ENCODE measurements at regions not wholly inside any gene's neighbourhood (a gene's known extent, or its start where the extent isn't known, plus 50 kb on each side); places are given as distances from the start of the nearest gene placed in this dataset.

DNA sequence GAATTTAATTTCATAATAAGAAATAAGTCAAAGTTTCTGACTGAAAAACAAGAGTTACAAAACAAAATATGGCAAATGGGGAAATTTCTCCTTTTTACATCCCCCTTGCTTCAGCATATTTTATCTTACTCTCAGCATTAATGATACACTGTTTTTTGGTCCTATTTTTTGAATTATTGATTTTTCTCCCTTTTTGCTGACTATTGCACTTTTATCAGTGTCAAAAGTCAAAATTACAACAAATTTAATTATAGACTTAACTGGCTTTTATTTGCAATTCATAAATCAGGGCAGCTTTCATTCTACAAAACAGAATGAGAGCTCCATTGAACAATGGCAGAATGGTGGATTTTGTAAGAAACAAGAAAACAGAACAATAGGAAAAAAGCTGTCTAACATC, 901.9 kb downstream of the FAT4 start:
- DNase-seq, result no peak

DNA sequence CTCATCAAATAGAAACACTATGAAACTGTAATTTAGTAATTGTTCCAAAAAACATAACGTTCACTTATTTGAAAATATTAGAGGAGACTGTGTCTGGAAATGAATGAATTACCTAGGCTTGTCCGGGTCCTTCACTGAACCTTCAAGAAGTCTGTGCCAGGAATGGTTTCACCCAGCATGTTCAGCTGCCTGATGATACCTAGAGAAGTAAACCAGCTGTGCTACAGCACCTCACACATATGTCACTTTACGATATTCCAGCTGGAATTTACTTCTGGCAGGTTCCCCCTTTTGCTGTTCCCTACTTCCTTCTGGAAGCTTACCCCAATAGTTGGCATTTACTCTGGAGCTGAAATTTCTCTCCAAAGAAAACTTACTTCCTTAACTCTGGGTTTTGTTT, 906.5 kb downstream of the FAT4 start:
- DNase-seq, result no peak

DNA sequence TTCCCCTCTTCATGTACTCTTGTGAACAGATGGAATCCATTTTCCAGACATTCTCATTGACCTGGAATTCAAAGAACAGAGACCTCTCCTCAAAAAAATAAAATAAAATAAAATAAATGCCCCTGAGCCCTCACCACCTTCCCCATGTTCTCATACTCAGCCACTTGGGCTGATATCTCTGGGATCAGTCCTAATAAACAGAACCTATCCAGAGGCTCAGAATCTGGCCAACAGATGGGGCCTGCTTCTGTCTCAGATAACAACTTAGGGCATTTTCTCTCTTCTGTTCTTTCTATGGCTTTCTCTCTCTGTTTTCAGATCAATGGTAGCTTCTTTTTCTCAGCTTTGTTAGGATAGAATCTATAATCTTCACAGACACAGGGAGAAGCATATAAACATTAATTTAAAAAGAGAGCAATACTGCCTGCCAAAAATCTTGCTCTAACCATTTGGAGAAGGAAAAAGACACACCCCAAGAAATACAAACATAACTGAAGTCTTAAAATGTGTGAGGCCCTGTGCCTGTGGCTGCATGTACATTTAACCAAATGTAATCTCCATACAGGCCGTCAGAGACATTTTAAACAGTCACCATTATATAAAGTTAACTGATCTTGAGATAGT, 907.1 kb downstream of the FAT4 start:
- no peak for DNase-seq

DNA sequence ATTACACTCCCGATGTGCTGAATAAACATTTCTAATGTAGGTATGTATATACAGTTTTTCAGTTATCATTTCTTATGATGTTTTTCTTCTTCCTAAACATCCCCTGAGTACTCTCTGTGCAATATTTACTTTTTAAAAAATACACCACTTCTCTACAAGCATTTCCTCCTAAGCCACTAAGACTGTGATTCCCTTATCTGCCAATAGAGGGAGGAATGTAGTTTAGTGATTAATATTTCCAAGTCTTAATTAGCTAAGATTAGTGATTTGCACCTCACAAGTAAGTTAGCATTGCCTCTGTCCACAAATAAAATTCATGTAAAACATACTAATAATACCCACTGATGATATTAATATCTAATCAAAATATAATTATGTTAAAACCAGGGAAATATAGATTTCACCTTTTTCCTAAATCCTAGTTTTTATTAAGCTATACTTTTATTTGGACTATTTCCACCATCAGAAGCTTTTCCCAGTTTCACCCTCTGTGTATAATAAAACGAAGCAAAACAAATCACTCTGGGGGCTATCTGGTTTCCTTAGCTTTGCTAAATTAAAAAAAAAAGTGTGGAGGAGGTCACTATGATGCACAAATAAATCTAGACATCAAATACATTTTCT, 909.1 kb downstream of the FAT4 start:
- no peak for DNase-seq

- DNase-seq, result no peak
Observed at GRCh38 chr4:126227428-126227827, 912.7 kb downstream of the FAT4 start.

GRCh38 chr4:126230269-126230668, 915.5 kb downstream of the FAT4 start:
- no peak for DNase-seq

- no peak for DNase-seq
Observed at GRCh38 chr4:126233483-126233882, 918.7 kb downstream of the FAT4 start.

DNA sequence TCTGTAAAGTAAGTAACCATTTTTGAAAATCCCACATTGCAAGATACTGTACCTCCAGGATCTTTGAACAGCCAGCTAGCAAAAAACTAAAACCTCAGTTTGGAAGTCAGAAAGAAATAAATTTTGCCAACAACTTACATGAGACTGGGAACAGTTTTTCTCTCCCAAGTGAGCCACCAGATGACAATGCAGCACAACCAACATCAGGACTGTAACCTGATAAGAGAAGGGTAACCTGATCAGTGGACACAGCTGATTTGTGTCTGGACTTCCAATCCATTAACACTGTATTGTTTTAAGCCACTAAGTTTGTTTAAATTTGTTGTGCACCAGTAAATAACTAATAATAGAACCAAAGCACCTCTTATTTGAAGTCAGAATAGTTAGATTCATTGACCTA, 923.3 kb downstream of the FAT4 start:
- no peak for DNase-seq

DNA sequence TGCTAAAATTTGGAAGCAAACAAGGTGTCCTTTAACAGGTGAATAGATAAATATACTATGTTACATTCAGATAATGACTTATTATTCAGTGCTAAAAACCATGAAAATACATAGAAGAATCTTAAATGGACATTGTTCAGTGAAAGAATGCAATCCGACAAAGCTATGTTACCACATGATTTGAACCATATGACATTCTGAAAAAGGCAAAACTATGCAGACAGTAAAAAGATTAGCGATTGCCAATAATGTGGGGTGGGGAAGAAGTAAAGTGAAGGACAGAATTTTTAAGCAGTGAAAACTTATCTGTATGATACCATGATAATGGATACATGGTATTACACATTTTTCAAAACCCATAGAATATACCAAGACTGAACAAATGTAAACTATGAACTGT, 926.9 kb downstream of the FAT4 start:
- no peak for DNase-seq

- no peak for DNase-seq
Observed at GRCh38 chr4:126242679-126243390, 928.1 kb downstream of the FAT4 start.

DNA sequence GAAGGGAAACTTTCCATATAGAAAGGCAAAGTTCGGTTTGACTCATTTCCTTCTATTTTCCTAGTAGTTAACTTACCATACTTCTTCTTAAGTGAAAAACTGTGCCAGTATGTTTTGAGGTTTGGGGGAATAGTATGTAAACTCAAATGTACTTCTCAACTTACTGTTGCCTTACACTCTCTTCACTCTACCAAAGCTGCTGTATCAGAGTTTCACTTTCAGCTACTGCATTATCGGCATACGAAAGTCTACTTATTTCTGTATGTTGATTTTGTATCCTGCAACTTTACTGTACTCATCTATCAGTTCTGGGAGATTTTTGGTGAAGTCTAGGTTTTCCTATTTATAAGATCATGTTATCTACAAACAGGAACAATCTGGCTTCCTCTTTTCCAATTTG, 932.7 kb downstream of the FAT4 start:
- DNase-seq, result no peak

- DNase-seq, result no peak
Observed at GRCh38 chr4:126250006-126250405, 935.3 kb downstream of the FAT4 start.

GRCh38 chr4:126251169-126251568, 936.4 kb downstream of the FAT4 start:
- DNase-seq, result no peak

DNA sequence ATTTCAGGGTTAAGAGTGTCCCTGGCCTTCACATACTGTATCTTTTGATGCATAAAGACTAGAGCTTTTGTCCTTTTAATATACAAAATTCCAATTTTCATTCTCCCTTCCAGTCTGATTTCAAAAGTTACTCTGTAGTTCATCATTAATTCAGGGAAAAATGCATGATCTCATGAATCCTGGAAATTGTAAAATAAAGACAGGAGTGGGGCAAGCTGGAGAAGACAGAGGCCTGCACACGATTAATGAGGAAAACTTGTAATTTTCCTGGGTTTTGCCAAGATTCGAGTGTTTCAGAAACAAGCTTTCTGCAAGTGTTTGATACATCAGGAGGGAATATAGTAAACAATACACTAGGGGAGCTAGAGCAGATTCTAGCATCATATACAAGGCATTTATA, 947.9 kb downstream of the FAT4 start:
- DNase-seq, result no peak

DNA sequence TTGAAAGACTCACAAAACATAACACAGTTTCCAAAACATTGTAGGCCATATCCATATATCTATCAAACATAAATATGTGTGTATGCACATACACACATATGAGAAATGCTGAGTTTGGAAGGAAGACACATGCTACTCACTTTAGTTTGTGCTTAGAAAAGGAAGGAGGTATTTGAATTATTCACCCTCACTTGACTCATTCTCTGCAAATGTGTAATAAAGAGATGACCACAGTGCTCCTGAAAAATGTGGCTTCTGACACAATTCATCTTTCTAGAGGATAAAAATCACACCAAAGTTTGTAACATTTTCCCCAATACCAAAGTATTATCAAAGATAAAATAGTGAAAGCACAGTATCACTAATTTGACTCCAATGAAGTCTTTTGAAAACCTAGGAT, 950.1 kb downstream of the FAT4 start:
- no peak for DNase-seq

GRCh38 chr4:126265888-126266287, 951.1 kb downstream of the FAT4 start:
- no peak for DNase-seq

DNA sequence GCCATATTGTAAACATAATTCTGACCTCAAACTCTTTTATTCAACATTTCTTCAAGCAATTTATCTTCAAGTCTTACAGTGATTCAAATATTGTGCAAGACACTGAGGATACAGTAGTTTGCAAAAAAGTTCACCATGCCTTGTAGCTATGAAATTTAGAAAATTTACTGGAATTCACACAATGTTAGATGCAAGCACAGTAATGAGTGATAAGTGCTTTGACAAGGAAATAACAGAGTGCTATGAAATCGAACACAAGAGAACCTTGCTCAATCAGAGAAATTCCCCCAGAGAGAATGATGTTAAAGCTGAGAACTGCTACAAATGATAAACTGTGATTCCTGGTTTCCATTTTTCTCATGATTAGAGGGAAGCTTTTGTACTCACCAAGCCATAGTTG, 952.9 kb downstream of the FAT4 start:
- DNase-seq, result no peak

- DNase-seq, result no peak
Observed at GRCh38 chr4:126268106-126268505, 953.4 kb downstream of the FAT4 start.

DNA sequence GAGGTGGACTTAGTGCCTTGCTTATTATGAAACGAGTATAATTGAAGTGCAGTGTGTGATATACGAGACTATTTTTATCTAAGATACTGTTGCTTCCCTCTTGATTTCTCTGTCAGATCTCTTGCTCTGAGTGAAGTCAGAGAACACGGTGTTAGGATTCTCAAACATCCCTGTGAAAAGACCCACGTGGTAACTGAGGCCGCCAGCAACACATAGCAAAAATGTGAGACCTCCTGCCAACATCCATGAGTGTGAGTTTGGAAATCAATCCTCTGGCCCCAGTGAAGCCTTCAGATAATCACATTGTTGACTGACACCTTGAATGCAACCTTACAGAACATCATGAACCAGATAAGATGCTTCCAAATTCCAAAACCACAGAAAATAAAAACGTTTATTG, 954.4 kb downstream of the FAT4 start:
- no peak for DNase-seq

DNA sequence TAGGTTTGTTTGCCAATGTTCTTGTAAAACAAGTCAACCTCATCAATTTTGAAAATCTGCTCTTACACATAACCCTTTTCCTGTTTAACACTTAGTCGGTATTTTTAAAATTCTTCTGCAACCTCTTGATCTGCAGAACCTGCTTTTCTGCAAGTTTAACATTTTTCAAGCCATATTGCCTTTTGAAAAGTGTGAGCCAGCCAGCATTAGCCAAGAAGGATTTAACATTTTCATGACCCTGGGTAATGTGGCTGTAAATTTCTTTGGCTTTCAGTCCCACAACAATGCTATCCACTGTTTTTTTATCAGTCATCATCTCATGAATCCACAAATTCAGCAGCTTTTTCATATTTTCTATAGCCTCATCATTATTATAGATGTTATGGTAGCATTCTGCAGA, 956.5 kb downstream of the FAT4 start:
- no peak for DNase-seq

- no peak for DNase-seq
Observed at GRCh38 chr4:126273746-126274145, 959.0 kb downstream of the FAT4 start.

- no peak for DNase-seq
Observed at GRCh38 chr4:126291886-126292285, 977.1 kb downstream of the FAT4 start.

DNA sequence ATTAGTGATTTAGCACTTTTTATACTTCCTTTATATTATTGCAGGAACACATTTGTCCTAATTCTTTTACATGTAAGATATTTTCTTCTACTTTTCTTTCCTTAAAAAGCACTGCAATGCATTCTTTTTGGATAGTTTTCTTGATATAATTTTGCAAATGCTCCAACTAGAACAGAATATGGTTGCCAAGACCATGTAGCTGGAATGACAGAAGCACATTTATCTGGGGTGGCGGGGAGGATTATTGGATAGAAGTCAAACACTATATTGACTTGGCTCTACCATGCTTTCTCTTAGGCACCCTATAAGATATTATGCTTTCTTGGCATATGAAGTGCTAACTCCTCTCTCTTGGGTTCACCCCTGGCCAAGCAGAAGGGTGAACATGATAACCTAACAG, 983.5 kb downstream of the FAT4 start:
- DNase-seq, result no peak
